ENCODE measurements at regions not wholly inside any gene's neighbourhood (a gene's known extent, or its start where the extent isn't known, plus 50 kb on each side); places are given as distances from the start of the nearest gene placed in this dataset.

DNA sequence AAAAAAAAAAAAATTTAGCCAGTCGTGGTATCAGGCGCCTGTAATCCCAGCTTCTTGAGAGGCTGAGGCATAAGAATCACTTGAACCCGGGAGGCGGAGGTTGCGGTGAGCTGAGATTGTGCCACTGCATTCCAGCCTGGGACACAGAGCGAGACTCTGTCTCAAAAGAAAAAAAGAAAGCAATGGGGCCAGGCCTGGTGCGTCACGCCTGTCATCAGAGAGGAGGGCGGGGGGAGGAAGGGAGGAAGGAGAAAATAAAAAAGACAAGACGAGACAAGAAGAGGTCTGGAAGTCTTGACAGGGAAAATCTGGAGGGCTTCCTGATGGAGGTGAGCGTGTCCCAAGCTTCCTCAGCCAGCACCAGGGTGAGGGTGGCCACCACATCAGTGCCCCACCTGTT lies 54.9 kb upstream of the PTPRS start:
- Histone ChIP-seq H3K4me3 (replicated peaks; ENCODE audit: insufficient read depth, low read length) (no peak overlapping the region), H3K27ac (replicated peaks) (no peak overlapping the region), H3K27me3 (ENCODE audit: insufficient read depth, poor library complexity, severe bottlenecking) (peaks cover 3% of the 10 kb centered on the region)
- TF ChIP-seq POLR2AphosphoS5 (IDR thresholded peaks at IDR 0.05; ENCODE audit: low read depth): no peak
- no peak for TF ChIP-seq GABPA (IDR thresholded peaks at IDR 0.05; ENCODE audit: low read depth)
- no peak for TF ChIP-seq SPI1 (IDR thresholded peaks at IDR 0.05; ENCODE audit: borderline replicate concordance, low read depth)
- TF ChIP-seq, protein P1, sequence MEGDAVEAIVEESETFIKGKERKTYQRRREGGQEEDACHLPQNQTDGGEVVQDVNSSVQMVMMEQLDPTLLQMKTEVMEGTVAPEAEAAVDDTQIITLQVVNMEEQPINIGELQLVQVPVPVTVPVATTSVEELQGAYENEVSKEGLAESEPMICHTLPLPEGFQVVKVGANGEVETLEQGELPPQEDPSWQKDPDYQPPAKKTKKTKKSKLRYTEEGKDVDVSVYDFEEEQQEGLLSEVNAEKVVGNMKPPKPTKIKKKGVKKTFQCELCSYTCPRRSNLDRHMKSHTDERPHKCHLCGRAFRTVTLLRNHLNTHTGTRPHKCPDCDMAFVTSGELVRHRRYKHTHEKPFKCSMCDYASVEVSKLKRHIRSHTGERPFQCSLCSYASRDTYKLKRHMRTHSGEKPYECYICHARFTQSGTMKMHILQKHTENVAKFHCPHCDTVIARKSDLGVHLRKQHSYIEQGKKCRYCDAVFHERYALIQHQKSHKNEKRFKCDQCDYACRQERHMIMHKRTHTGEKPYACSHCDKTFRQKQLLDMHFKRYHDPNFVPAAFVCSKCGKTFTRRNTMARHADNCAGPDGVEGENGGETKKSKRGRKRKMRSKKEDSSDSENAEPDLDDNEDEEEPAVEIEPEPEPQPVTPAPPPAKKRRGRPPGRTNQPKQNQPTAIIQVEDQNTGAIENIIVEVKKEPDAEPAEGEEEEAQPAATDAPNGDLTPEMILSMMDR (IDR thresholded peaks at IDR 0.05; ENCODE audit: insufficient read depth, low read length): no peak
- TF ChIP-seq, protein P2, sequence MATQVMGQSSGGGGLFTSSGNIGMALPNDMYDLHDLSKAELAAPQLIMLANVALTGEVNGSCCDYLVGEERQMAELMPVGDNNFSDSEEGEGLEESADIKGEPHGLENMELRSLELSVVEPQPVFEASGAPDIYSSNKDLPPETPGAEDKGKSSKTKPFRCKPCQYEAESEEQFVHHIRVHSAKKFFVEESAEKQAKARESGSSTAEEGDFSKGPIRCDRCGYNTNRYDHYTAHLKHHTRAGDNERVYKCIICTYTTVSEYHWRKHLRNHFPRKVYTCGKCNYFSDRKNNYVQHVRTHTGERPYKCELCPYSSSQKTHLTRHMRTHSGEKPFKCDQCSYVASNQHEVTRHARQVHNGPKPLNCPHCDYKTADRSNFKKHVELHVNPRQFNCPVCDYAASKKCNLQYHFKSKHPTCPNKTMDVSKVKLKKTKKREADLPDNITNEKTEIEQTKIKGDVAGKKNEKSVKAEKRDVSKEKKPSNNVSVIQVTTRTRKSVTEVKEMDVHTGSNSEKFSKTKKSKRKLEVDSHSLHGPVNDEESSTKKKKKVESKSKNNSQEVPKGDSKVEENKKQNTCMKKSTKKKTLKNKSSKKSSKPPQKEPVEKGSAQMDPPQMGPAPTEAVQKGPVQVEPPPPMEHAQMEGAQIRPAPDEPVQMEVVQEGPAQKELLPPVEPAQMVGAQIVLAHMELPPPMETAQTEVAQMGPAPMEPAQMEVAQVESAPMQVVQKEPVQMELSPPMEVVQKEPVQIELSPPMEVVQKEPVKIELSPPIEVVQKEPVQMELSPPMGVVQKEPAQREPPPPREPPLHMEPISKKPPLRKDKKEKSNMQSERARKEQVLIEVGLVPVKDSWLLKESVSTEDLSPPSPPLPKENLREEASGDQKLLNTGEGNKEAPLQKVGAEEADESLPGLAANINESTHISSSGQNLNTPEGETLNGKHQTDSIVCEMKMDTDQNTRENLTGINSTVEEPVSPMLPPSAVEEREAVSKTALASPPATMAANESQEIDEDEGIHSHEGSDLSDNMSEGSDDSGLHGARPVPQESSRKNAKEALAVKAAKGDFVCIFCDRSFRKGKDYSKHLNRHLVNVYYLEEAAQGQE (IDR thresholded peaks at IDR 0.05; ENCODE audit: insufficient replicate concordance, low read depth): no peak
- DNase-seq (ENCODE audit: low read depth in 1 of 2, low spot score in 1 of 2): no peak

DNA sequence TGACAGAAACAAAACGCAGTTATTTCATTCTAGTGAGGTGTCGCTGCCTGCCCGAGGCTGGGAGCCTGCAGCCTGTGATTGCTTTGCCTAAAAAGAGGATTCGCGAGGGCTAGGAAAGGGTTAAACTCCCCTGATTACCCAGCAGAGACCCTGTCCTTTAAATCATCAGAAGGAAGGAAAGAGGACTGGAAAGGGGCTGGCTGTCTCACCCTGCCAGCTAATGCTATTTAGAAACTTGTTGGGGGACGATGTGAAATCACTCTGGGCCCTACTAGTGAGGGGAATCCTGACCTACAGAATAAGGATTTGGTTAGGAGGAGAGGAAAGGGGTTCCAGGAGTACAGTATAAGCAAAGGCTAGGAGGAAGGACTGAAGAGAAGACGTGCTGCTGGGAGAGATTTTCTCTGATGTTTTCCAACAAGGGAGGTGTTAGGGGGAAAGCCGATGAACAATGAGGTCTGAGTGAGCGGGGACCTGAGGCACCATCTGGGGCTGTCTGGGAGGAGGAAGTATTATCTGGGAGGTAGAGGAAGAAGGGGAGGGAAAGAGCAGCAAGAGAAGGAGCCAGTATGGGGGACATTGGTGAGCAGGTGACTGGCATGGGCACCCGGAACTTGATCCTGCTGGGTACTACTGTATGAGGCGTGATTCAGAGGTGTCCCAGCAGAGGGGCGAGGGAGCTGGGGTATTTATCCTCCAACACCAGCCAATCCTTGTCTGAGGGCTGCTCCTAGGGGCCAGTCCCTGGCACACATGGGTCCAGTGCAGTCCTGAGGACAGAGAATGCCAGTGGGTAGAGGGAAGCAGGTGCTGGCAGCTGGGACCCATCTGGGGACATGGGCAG lies 55.7 kb upstream of the PTPRS start:
- Histone ChIP-seq H3K27me3 (ENCODE audit: insufficient read depth, poor library complexity, severe bottlenecking) (peaks cover 3% of the 10 kb centered on the region), H3K27ac (replicated peaks) (no peak overlapping the region), H3K4me3 (replicated peaks; ENCODE audit: insufficient read depth, low read length) (no peak overlapping the region)
- no peak for DNase-seq (ENCODE audit: low read depth in 1 of 2, low spot score in 1 of 2)
- TF ChIP-seq GABPA (IDR thresholded peaks at IDR 0.05; ENCODE audit: low read depth) (no peak), POLR2AphosphoS5 (IDR thresholded peaks at IDR 0.05; ENCODE audit: low read depth) (no peak), SPI1 (IDR thresholded peaks at IDR 0.05; ENCODE audit: borderline replicate concordance, low read depth) (no peak)
- TF ChIP-seq, protein P1 (IDR thresholded peaks at IDR 0.05; ENCODE audit: insufficient read depth, low read length): no peak
- TF ChIP-seq, protein P2 (IDR thresholded peaks at IDR 0.05; ENCODE audit: insufficient replicate concordance, low read depth): no peak

DNA sequence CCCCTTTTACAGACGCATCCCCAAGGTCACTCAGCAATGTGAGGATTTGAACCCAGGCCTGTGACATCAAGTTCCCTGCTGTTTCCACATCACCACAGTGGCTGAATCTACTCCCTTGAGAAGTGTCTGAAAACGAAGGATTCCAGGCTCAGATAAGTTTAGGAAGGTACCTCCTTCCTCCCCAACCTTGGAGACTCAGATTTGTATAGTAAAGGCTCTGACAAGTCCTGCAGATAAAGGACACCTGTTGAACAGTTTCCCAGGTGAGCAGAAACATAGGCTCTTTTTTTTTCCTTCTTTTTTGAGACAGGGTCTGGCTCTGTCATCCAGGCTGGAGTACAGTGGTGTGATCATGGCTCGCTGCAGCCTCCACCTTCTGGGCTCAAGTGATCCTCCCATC lies 56.4 kb upstream of the PTPRS start:
- TF ChIP-seq, protein P1 (IDR thresholded peaks at IDR 0.05; ENCODE audit: insufficient read depth, low read length): no peak
- no peak for TF ChIP-seq SPI1 (IDR thresholded peaks at IDR 0.05; ENCODE audit: borderline replicate concordance, low read depth)
- TF ChIP-seq POLR2AphosphoS5 (IDR thresholded peaks at IDR 0.05; ENCODE audit: low read depth): no peak
- TF ChIP-seq, protein P2 (IDR thresholded peaks at IDR 0.05; ENCODE audit: insufficient replicate concordance, low read depth): no peak
- no peak for TF ChIP-seq GABPA (IDR thresholded peaks at IDR 0.05; ENCODE audit: low read depth)
- Histone ChIP-seq H3K27ac (replicated peaks) (no peak overlapping the region), H3K4me3 (replicated peaks; ENCODE audit: insufficient read depth, low read length) (no peak overlapping the region), H3K27me3 (ENCODE audit: insufficient read depth, poor library complexity, severe bottlenecking) (peaks cover 3% of the 10 kb centered on the region)
- DNase-seq (ENCODE audit: low read depth in 1 of 2, low spot score in 1 of 2): no peak
